Prostate gland (tissue), 2 donors: ENCODE measurements at regions not wholly inside any gene's neighbourhood (a gene's known extent, or its start where the extent isn't known, plus 50 kb on each side); places are given as distances from the start of the nearest gene placed in this dataset.

Source experiments
- DNase-seq: peaks from one replicate; pipeline ENCODE4 v3.0.0-alpha.2; 2019; ENCODE audit warnings: low spot score
- H3K27ac ChIP-seq, 2 donors: fragments of 200-600 bp; sonication (generic); 2 replicates each; pipeline ENCODE4 v1.5.1; 2017 to 2019
- H3K27me3 ChIP-seq: fragments of 200-600 bp; sonication (generic); replicated peaks from 2 replicates; pipeline ENCODE4 v1.5.1; 2019; ENCODE audit not compliant: insufficient read depth
- H3K36me3 ChIP-seq, 2 donors: fragments of 200-600 bp; sonication (generic); 1 replicate in 1 of 2; 2 replicates in 1 of 2; pipeline versions ENCODE4 v1.5.1 to v1.8.1; 2017 to 2019
- H3K4me1 ChIP-seq: fragments of 200-600 bp; sonication (generic); replicated peaks from 2 replicates; pipeline ENCODE4 v1.5.1; 2019
- H3K4me3 ChIP-seq, 2 donors: fragments of 200-600 bp; sonication (generic); 2 replicates each; pipeline ENCODE4 v1.5.1; 2017 to 2019
- H3K9me3 ChIP-seq: fragments of 200-600 bp; sonication (generic); 2 replicates; pipeline ENCODE4 v1.5.1; 2017
- POLR2A ChIP-seq: fragments of 450-650 bp; IDR thresholded peaks from one replicate; pipeline ENCODE4 v1.6.1; 2016; ENCODE audit warnings: antibody characterized with exemption, mild to moderate bottlenecking
- POLR2AphosphoS5 ChIP-seq: sonication (generic); formaldehyde crosslinking; IDR thresholded peaks from one replicate; pipeline ENCODE4 v1.6.1; 2017; ENCODE audit warnings: antibody characterized with exemption
- WGBS: methylation state at CpG from one replicate; pipeline ENCODE4 v1.1.5; 2018; 5-methylcytosine and 5-hydroxymethylcytosine counted together
- intact Hi-C: fragments of 100-400 bp; cut with DNase I; formaldehyde crosslinking; loops from one replicate; pipeline ENCODE4 v1.14.2; 2022
- TF ChIP-seq, protein P1 (sequence below), 4 experiments: fragments of 200-600 bp in 2 of 4; fragments of 450-650 bp in 2 of 4; sonication (generic) in 2 of 4; IDR thresholded peaks; 1 replicate in 3 of 4; 2 replicates in 1 of 4; pipeline ENCODE4 v1.5.1; 2016 to 2019; ENCODE audit warnings: antibody characterized with exemption in 4 of 4, mild to moderate bottlenecking in 2 of 4, moderate library complexity in 2 of 4

- H3K27me3 ChIP-seq = no peaks in the 10 kb centered on the region
- TF ChIP-seq POLR2AphosphoS5 (no peak), POLR2A (no peak)
- TF ChIP-seq, protein P1, sequence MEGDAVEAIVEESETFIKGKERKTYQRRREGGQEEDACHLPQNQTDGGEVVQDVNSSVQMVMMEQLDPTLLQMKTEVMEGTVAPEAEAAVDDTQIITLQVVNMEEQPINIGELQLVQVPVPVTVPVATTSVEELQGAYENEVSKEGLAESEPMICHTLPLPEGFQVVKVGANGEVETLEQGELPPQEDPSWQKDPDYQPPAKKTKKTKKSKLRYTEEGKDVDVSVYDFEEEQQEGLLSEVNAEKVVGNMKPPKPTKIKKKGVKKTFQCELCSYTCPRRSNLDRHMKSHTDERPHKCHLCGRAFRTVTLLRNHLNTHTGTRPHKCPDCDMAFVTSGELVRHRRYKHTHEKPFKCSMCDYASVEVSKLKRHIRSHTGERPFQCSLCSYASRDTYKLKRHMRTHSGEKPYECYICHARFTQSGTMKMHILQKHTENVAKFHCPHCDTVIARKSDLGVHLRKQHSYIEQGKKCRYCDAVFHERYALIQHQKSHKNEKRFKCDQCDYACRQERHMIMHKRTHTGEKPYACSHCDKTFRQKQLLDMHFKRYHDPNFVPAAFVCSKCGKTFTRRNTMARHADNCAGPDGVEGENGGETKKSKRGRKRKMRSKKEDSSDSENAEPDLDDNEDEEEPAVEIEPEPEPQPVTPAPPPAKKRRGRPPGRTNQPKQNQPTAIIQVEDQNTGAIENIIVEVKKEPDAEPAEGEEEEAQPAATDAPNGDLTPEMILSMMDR (IDR thresholded peaks at IDR 0.05) = no peak
- no peaks in the 10 kb centered on the region for H3K4me1 ChIP-seq
- H3K4me3 ChIP-seq = no peak overlapping the region
- 73% methylated on average over 5 of the region's 5 CpGs for WGBS
- H3K27ac ChIP-seq = no peak overlapping the region
- no peak for DNase-seq
- intact Hi-C loops = no loop called here
- no peaks in the 10 kb centered on the region for H3K9me3 ChIP-seq
- H3K36me3 ChIP-seq = no peaks in the 10 kb centered on the region
These were observed 617.4 kb upstream of the POU3F3 start for GRCh38 chr2:104236491-104236890.

DNA sequence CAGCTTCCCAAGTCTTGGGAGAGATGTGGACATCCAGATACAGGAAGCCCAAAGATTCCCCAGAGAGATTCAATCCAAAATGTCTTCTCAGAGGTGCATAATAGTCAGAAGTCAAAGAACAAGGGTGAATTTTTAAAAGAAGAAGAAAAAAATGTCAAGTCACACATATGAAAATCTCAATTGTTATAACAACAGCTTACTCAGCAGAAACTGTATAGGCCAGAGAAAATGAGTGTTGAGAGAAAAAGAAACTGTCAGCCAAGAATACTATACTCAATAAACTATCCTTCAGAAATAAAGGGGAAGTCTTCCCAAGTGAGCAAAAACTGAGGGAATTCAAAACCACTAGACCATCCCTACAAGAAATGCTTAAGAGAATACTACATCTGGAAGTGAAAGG is 612.9 kb upstream of the POU3F3 start:
- Histone ChIP-seq H3K27ac (no peak overlapping the region), H3K27me3 (no peaks in the 10 kb centered on the region), H3K9me3 (no peaks in the 10 kb centered on the region), H3K36me3 (no peaks in the 10 kb centered on the region), H3K4me1 (no peaks in the 10 kb centered on the region), H3K4me3 (no peak overlapping the region)
- intact Hi-C loops = no loop called here
- no peak for DNase-seq
- TF ChIP-seq, protein P1 (IDR thresholded peaks at IDR 0.05) = no peak
- TF ChIP-seq POLR2AphosphoS5 (no peak), POLR2A (no peak)

DNA sequence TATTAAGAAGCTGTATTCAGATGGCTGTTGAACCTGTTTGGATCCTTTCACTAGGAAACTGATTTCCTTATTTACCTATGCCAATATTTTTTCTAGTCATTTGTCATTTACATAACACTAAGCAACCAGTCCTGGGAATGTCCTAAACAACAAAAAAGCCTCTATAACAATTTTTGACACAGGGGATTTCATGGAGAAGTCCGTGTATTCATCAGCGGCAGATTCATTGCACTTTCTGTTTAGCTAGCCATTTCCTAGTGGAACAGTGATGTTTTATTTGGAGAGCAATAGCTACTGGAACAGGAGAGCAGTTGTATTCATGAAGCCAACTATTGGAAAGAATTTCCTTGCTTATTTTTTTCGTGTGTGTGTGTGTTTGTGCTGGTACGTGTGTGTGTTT is 604.3 kb upstream of the POU3F3 start:
- Histone ChIP-seq H3K4me1 (no peaks in the 10 kb centered on the region), H3K27ac (no peak overlapping the region), H3K27me3 (no peaks in the 10 kb centered on the region), H3K4me3 (no peak overlapping the region), H3K9me3 (no peaks in the 10 kb centered on the region), H3K36me3 (no peaks in the 10 kb centered on the region)
- no peak for DNase-seq
- intact Hi-C loops = no loop called here
- no peak for TF ChIP-seq POLR2AphosphoS5
- no peak for TF ChIP-seq POLR2A
- TF ChIP-seq, protein P1 (IDR thresholded peaks at IDR 0.05) = no peak
- WGBS = 33% methylated on average over 4 of the region's 4 CpGs

DNA sequence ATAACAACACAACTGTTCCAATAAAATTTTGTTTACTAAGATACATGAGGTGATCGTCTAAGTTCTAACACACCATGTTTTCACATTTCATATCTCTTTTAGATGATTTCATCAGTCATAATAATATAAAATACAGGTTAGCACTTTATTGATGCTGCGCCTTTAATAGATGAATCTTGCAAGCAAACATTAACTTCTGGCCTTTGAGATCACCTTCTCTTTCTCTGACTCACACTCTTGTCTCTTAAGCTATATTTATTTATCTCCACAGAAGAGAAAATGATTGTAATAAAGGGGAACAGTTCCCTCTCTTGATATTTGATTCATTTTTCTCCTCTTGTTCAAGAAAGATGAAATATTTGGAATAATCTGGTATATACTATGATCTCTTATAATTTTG is 603.3 kb upstream of the POU3F3 start:
- no peaks in the 10 kb centered on the region for H3K9me3 ChIP-seq
- TF ChIP-seq, protein P1 (IDR thresholded peaks at IDR 0.05) = no peak
- TF ChIP-seq POLR2AphosphoS5 = no peak
- TF ChIP-seq POLR2A = no peak
- no peaks in the 10 kb centered on the region for H3K27me3 ChIP-seq
- DNase-seq = no peak
- no peaks in the 10 kb centered on the region for H3K36me3 ChIP-seq
- H3K4me1 ChIP-seq = no peaks in the 10 kb centered on the region
- no peak overlapping the region for H3K4me3 ChIP-seq
- 73% methylated on average over 2 of the region's 2 CpGs for WGBS
- no peak overlapping the region for H3K27ac ChIP-seq
- intact Hi-C loops = no loop called here

- Histone ChIP-seq H3K4me3 (no peak overlapping the region), H3K27me3 (no peaks in the 10 kb centered on the region), H3K4me1 (no peaks in the 10 kb centered on the region), H3K9me3 (no peaks in the 10 kb centered on the region), H3K36me3 (no peaks in the 10 kb centered on the region), H3K27ac (no peak overlapping the region)
- TF ChIP-seq POLR2AphosphoS5 = no peak
- TF ChIP-seq, protein P1 (IDR thresholded peaks at IDR 0.05) = no peak
- no peak for TF ChIP-seq POLR2A
- DNase-seq = no peak
- intact Hi-C loops = no loop called here
These were observed 599.9 kb upstream of the POU3F3 start for GRCh38 chr2:104254017-104254416.
